ENCODE measurements at regions not wholly inside any gene's neighbourhood (a gene's known extent, or its start where the extent isn't known, plus 50 kb on each side); places are given as distances from the start of the nearest gene placed in this dataset.

- TF ChIP-seq EZH2phosphoT487 (IDR thresholded peaks at IDR 0.05; ENCODE audit: unreplicated experiment) = no peak
- no peak for TF ChIP-seq NANOG (IDR thresholded peaks at IDR 0.05; ENCODE audit: borderline replicate concordance)
Measured at GRCh38 chr6:105458084-105458483, 55.2 kb upstream of the PREP start.

GRCh38 chr6:105453968-105454367 is 51.1 kb upstream of the PREP start:
- Mint-ChIP-seq H3K9me3 (no peaks in the 10 kb centered on the region), H3K4me3 (no peak overlapping the region), H3K27ac (no peak overlapping the region), H3K36me3 (ENCODE audit: low read depth) (no peaks in the 10 kb centered on the region), H3K4me1 (peaks cover 8% of the 10 kb centered on the region; the same call in 2 of the 3 replicates), H3K27me3 (ENCODE audit: insufficient read depth, low read depth, poor library complexity) (peaks cover 2% of the 10 kb centered on the region)
- ATAC-seq (no peak), DNase-seq (ENCODE audit: low spot score) (no peak)
- Histone ChIP-seq H2AFZ (no peak overlapping the region), H3K4me2 (no peak overlapping the region), H3K27ac (ENCODE audit: low read depth) (no peak overlapping the region), H4K20me1 (replicated peaks; ENCODE audit: insufficient read depth) (no peaks in the 10 kb centered on the region), H3K4me3 (no peak overlapping the region), H3K79me2 (replicated peaks; ENCODE audit: insufficient read depth) (no peaks in the 10 kb centered on the region), H3K27me3 (ENCODE audit: insufficient read depth) (no peaks in the 10 kb centered on the region), H3K9me2 (ENCODE audit: insufficient read depth) (peaks cover 7% of the 10 kb centered on the region), H3K4me1 (ENCODE audit: insufficient read depth) (peaks cover 7% of the 10 kb centered on the region; the same call in 1 of the 2 replicates), H3K36me3 (ENCODE audit: insufficient read depth) (no peaks in the 10 kb centered on the region), H3F3A (replicated peaks; ENCODE audit: low read depth) (no peaks in the 10 kb centered on the region)
- TF ChIP-seq ZNF462 (CRISPR knock-in tag; IDR thresholded peaks at IDR 0.05) (no peak), ETS1 (IDR thresholded peaks at IDR 0.05) (no peak), CTCF (conservative IDR thresholded peaks at IDR 0.05; ENCODE audit: low read depth in 2 of 2) (no peak), NANOG (IDR thresholded peaks at IDR 0.05; ENCODE audit: borderline replicate concordance) (no peak), STAT1 (IDR thresholded peaks at IDR 0.05; ENCODE audit: unreplicated experiment) (no peak), ZNF114 (CRISPR knock-in tag; IDR thresholded peaks at IDR 0.05) (no peak), POLR2AphosphoS5 (IDR thresholded peaks at IDR 0.05; ENCODE audit: low read depth) (no peak), REST (IDR thresholded peaks at IDR 0.05; ENCODE audit: unreplicated experiment) (no peak), ZNF331 (CRISPR knock-in tag; IDR thresholded peaks at IDR 0.05; ENCODE audit: low read depth) (no peak)

More at GRCh38 chr6:105458084-105458483, 55.2 kb upstream of the PREP start:
- H3K27ac ChIP-seq (ENCODE audit: low read depth) = no peak overlapping the region
- peaks cover 11% of the 10 kb centered on the region for H3K9me2 ChIP-seq (ENCODE audit: insufficient read depth)
- no peaks in the 10 kb centered on the region for H3K27me3 ChIP-seq (ENCODE audit: insufficient read depth)
- H3F3A ChIP-seq (replicated peaks; ENCODE audit: low read depth) = no peaks in the 10 kb centered on the region
- Mint-ChIP-seq H3K36me3 (ENCODE audit: low read depth) (no peaks in the 10 kb centered on the region), H3K9me3 (no peaks in the 10 kb centered on the region), H3K27ac (no peak overlapping the region), H3K4me1 (peaks cover 11% of the 10 kb centered on the region; the same call in 2 of the 3 replicates), H3K27me3 (ENCODE audit: insufficient read depth, low read depth, poor library complexity) (no peaks in the 10 kb centered on the region), H3K4me3 (no peak overlapping the region)
- no peak overlapping the region for H3K4me3 ChIP-seq
- no peaks in the 10 kb centered on the region for H4K20me1 ChIP-seq (replicated peaks; ENCODE audit: insufficient read depth)
- DNase-seq (ENCODE audit: low spot score) (no peak), ATAC-seq (no peak)
- H3K4me2 ChIP-seq = no peak overlapping the region
- H3K36me3 ChIP-seq (ENCODE audit: insufficient read depth) = no peaks in the 10 kb centered on the region
- H2AFZ ChIP-seq = no peak overlapping the region
- peaks cover 7% of the 10 kb centered on the region; the same call in 1 of the 2 replicates for H3K4me1 ChIP-seq (ENCODE audit: insufficient read depth)
- H3K79me2 ChIP-seq (replicated peaks; ENCODE audit: insufficient read depth) = no peaks in the 10 kb centered on the region
